ENCODE measurements at regions not wholly inside any gene's neighbourhood (a gene's known extent, or its start where the extent isn't known, plus 50 kb on each side); places are given as distances from the start of the nearest gene placed in this dataset.

DNA sequence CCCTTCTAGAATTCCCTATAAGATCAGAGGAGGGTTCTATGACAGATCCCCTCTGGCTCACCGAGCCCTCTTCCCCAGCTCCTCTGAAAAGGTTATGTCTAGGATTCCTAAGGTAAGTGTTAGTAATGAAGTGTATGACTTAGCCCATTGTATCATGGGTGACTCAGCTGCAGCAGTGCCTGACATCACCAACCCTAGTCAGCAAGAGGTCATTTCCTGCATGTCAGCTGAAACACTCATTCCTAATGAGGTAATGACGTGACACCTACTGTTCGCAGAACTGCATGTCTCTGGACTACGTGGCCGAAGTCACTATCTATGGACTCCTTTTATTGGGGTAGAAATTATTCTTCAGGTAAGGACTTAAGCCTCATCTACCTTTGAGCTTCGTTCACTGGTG lies 196.1 kb upstream of the MYT1L start (continued):
- TF ChIP-seq C11orf30 (IDR thresholded peaks at IDR 0.05; ENCODE audit: low read depth) (peak; percentile 53), ZNF316 (IDR thresholded peaks at IDR 0.05) (peak; percentile 61; the same call in 1 of the 2 replicates)

DNA sequence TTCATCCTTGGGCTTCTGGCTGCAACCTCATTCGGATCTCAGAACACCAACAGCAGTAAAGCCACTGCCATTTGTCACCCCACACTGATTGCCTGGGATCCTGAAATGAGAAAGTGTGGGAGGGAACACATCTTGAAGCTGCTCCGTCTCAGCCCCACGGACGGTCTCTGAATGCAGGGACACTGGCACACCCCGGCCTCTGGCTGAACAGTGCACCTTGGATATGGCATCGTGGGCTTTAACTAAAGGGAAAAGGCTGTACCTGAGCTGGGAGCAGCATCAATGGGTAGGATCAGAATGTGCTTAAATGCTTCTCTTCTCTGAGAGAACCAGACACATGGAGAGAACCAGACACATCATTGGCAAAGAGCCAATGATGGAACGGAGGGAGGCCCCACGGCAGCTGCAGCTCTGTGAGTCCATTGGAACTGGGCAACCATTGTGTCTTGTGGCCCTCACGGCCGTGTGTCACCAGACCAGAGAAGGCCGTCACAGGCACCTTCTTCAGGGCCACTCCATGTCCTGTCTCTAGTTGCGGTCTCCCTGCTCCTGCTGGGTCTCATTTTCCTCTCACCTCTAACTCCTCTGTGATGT lies 193.4 kb upstream of the MYT1L start:
- H3K27ac ChIP-seq (ENCODE audit: extremely low read depth, low read depth, low read length) = no peak overlapping the region
- WGBS (ENCODE audit: insufficient coverage, low coverage, missing lambda C conversion rate) = 0% methylated on average over 12 of the region's 12 CpGs
- no peak overlapping the region for H3K4me2 ChIP-seq (ENCODE audit: insufficient read depth, low read length)
- ATAC-seq (no peak), DNase-seq (ENCODE audit: extremely low read depth in 1 of 4, low spot score in 3 of 4) (no peak), FAIRE-seq (no peak)
- no peak overlapping the region for H3K9ac ChIP-seq (ENCODE audit: insufficient read depth in 1 of 2, low read depth in 2 of 2, low read length in 2 of 2)
- H3K4me3 ChIP-seq = no peak overlapping the region
- H4K20me1 ChIP-seq (replicated peaks; ENCODE audit: control insufficient read depth, insufficient read depth, low read length) = no peaks in the 10 kb centered on the region
- peaks cover 2 to 6% of the 10 kb centered on the region in 2 experiments; a peak in 3 of 5 replicates for H3K27me3 ChIP-seq (ENCODE audit: control insufficient read depth in 2 of 2, insufficient read depth in 2 of 2, low read length in 2 of 2)
- POLR2A ChIA-PET = no interaction called here
- in situ Hi-C loops (cut with MboI) = no loop called here
- BruUV-seq (replicated peaks) = no TSS peak
- CTCF ChIA-PET (ENCODE audit: low intra/inter-chr PET ratio) = no interaction called here
- H3K9me3 ChIP-seq (replicated peaks; ENCODE audit: control insufficient read depth, insufficient read depth, low read depth, low read length) = no peaks in the 10 kb centered on the region
- no peaks in the 10 kb centered on the region for H3K4me1 ChIP-seq (replicated peaks in 1 of 2; ENCODE audit: control insufficient read depth in 2 of 2, insufficient read depth in 2 of 2, low read length in 2 of 2)
- H3K79me2 ChIP-seq (ENCODE audit: control insufficient read depth, insufficient read depth, low read length) = no peaks in the 10 kb centered on the region
- no peaks in the 10 kb centered on the region for H3K9me1 ChIP-seq (ENCODE audit: control insufficient read depth, insufficient read depth, low read length)
- no peak overlapping the region for H2AFZ ChIP-seq (ENCODE audit: low read depth, low read length)
- intact Hi-C loops (cut with micrococcal nuclease) = no loop called here
- H3K36me3 ChIP-seq (ENCODE audit: control insufficient read depth, insufficient read depth, low read length) = no peaks in the 10 kb centered on the region
- TF ChIP-seq NFIC (IDR thresholded peaks at IDR 0.05) (peak; percentile 71), ZFPM2 (CRISPR knock-in tag; IDR thresholded peaks at IDR 0.05) (no peak), RUNX1 (IDR thresholded peaks at IDR 0.05; ENCODE audit: low read depth) (no peak)

Data from K562 (cell line).